B cell (primary cell): ENCODE measurements at regions not wholly inside any gene's neighbourhood (a gene's known extent, or its start where the extent isn't known, plus 50 kb on each side); places are given as distances from the start of the nearest gene placed in this dataset.

Experiments
- CTCF ChIP-seq: fragments of 200-600 bp; IDR thresholded peaks from one replicate; pipeline ENCODE4 v1.8.0; 2022; ENCODE audit warnings: antibody characterized with exemption, mild to moderate bottlenecking
- EZH2 ChIP-seq: IDR thresholded peaks from 2 replicates; pipeline ENCODE4 v1.6.1; 2012; ENCODE audit warnings: borderline replicate concordance, low read depth, mild to moderate bottlenecking, moderate library complexity, low read length; ENCODE audit not compliant: insufficient read depth, poor library complexity, severe bottlenecking

GRCh38 chr1:93015590-93015989 is 54.3 kb upstream of the DIPK1A start:
- TF ChIP-seq CTCF (no peak), EZH2 (no peak)
